Inflammatory macrophage treated with lipopolysaccharide for 1 hour (primary cell): ENCODE measurements at regions not wholly inside any gene's neighbourhood (a gene's known extent, or its start where the extent isn't known, plus 50 kb on each side); places are given as distances from the start of the nearest gene placed in this dataset.
A peak's percentile ranks its signal among the peaks of the same experiment; 100 is the strongest.
"Not testable (repeated sequence)": the region's sequence is repeated elsewhere in the genome, so short reads cannot be mapped to it uniquely, and the experiment has no call there.

ENCODE experiments used
- DNase-seq, 2 donors: peaks; one replicate each; pipeline ENCODE4 v3.0.0-alpha.2; 2020 to 2022

- no peak for DNase-seq
Observed at GRCh38 chr5:154702477-154702876, 52.7 kb upstream of the LARP1 start.

- not testable (repeated sequence) for DNase-seq
Observed at GRCh38 chr5:154701725-154702124, 53.5 kb upstream of the LARP1 start.

GRCh38 chr5:154701181-154701580 is 54.0 kb upstream of the LARP1 start:
- no peak for DNase-seq

GRCh38 chr5:154700289-154700928 is 54.8 kb upstream of the LARP1 start:
- not testable (repeated sequence) for DNase-seq

GRCh38 chr5:154698763-154699162 is 56.4 kb upstream of the LARP1 start:
- DNase-seq, result no peak

GRCh38 chr5:154697371-154697770 is 57.8 kb upstream of the LARP1 start:
- DNase-seq, result no peak

- no peak for DNase-seq
Observed at GRCh38 chr5:154696891-154697290, 58.3 kb upstream of the LARP1 start.

- no peak for DNase-seq
Observed at GRCh38 chr5:154694159-154694558, 61.0 kb upstream of the LARP1 start.

- DNase-seq, result no peak
Observed at GRCh38 chr5:154690488-154690887, 64.7 kb upstream of the LARP1 start.

- DNase-seq, result no peak
Observed at GRCh38 chr5:154686490-154686889, 68.7 kb upstream of the LARP1 start.

- DNase-seq, result peak; percentile 48 to 71
Observed at GRCh38 chr5:154683101-154683880, 71.9 kb upstream of the LARP1 start.

- no peak for DNase-seq
Observed at GRCh38 chr5:154679501-154679900, 75.7 kb upstream of the LARP1 start.

GRCh38 chr5:154677921-154678320 is 77.3 kb upstream of the LARP1 start:
- DNase-seq, result no peak

- DNase-seq, result no peak
Observed at GRCh38 chr5:154676508-154676907, 78.7 kb upstream of the LARP1 start.

- DNase-seq, result no peak
Observed at GRCh38 chr5:154674029-154674428, 81.1 kb upstream of the LARP1 start.

- no peak for DNase-seq
Observed at GRCh38 chr5:154673506-154673905, 81.7 kb upstream of the LARP1 start.

- DNase-seq, result not testable (repeated sequence)
Observed at GRCh38 chr5:154669913-154670312, 85.3 kb upstream of the LARP1 start.

- DNase-seq, result no peak
Observed at GRCh38 chr5:154669402-154669801, 85.8 kb upstream of the LARP1 start.

- no peak for DNase-seq
Observed at GRCh38 chr5:154664869-154665268, 90.3 kb upstream of the LARP1 start.

- no peak for DNase-seq
Observed at GRCh38 chr5:154663424-154663823, 91.8 kb upstream of the LARP1 start.

GRCh38 chr5:154654486-154655371 is 100.4 kb upstream of the LARP1 start:
- no peak for DNase-seq

GRCh38 chr5:154653764-154654485 is 101.3 kb upstream of the LARP1 start:
- DNase-seq, result no peak

GRCh38 chr5:154653418-154653763 is 101.8 kb upstream of the LARP1 start:
- DNase-seq, result no peak
